ENCODE measurements at regions not wholly inside any gene's neighbourhood (a gene's known extent, or its start where the extent isn't known, plus 50 kb on each side); places are given as distances from the start of the nearest gene placed in this dataset.

- no peak for TF ChIP-seq RAD21 (IDR thresholded peaks at IDR 0.05; ENCODE audit: low read depth)
- TF ChIP-seq REST (IDR thresholded peaks at IDR 0.05; ENCODE audit: low read depth) = no peak
- no peak for TF ChIP-seq NFIC (IDR thresholded peaks at IDR 0.05)
- TF ChIP-seq TCF12 (IDR thresholded peaks at IDR 0.05; ENCODE audit: low read depth) = no peak
These were observed 140.5 kb downstream of the DIRAS2 start for GRCh38 chr9:90502134-90502533.
